ENCODE measurements at regions not wholly inside any gene's neighbourhood (a gene's known extent, or its start where the extent isn't known, plus 50 kb on each side); places are given as distances from the start of the nearest gene placed in this dataset.

GRCh38 chrX:126456136-126456535 lies 96.5 kb downstream of the DCAF12L1 start:
- no TSS peak for BruUV-seq (replicated peaks)
- POLR2A ChIA-PET: no interaction called here
- peaks cover 17% of the 10 kb centered on the region for H3K9me3 Mint-ChIP-seq (ENCODE audit: unreplicated experiment)
- intact Hi-C loops (cut with micrococcal nuclease): no loop called here
- CTCF ChIA-PET: no interaction called here
- H3K27me3 Mint-ChIP-seq (ENCODE audit: insufficient read depth, unreplicated experiment): no peaks in the 10 kb centered on the region
- no peaks in the 10 kb centered on the region for H3K36me3 Mint-ChIP-seq (ENCODE audit: insufficient read depth, unreplicated experiment)
- H3K27ac Mint-ChIP-seq (ENCODE audit: low read depth, unreplicated experiment): no peak overlapping the region
- no peak for DNase-seq (ENCODE audit: unreplicated experiment)
- no peak for TF ChIP-seq CTCF (IDR thresholded peaks at IDR 0.05; ENCODE audit: unreplicated experiment)
- H3K4me1 Mint-ChIP-seq (ENCODE audit: insufficient read depth, unreplicated experiment): no peaks in the 10 kb centered on the region
- H3K4me3 Mint-ChIP-seq (ENCODE audit: unreplicated experiment): no peak overlapping the region

GRCh38 chrX:126448681-126449080 lies 103.9 kb downstream of the DCAF12L1 start:
- CTCF ChIA-PET: no interaction called here
- intact Hi-C loops (cut with micrococcal nuclease): no loop called here
- H3K4me1 Mint-ChIP-seq (ENCODE audit: insufficient read depth, unreplicated experiment): no peaks in the 10 kb centered on the region
- no peak for DNase-seq (ENCODE audit: unreplicated experiment)
- no peak overlapping the region for H3K27ac Mint-ChIP-seq (ENCODE audit: low read depth, unreplicated experiment)
- POLR2A ChIA-PET: interaction anchor here (0.7 kb wide), 1 partner anchor 1136 kb away, joined by 3 read pairs; no protein-coding TSS in a partner anchor
- no peaks in the 10 kb centered on the region for H3K27me3 Mint-ChIP-seq (ENCODE audit: insufficient read depth, unreplicated experiment)
- no peaks in the 10 kb centered on the region for H3K36me3 Mint-ChIP-seq (ENCODE audit: insufficient read depth, unreplicated experiment)
- BruUV-seq (replicated peaks): no TSS peak
- no peak for TF ChIP-seq CTCF (IDR thresholded peaks at IDR 0.05; ENCODE audit: unreplicated experiment)
- peaks cover 20% of the 10 kb centered on the region for H3K9me3 Mint-ChIP-seq (ENCODE audit: unreplicated experiment)
- no peak overlapping the region for H3K4me3 Mint-ChIP-seq (ENCODE audit: unreplicated experiment)

Data from MCF 10A (cell line).